HG03045 (cell line): ENCODE measurements at regions not wholly inside any gene's neighbourhood (a gene's known extent, or its start where the extent isn't known, plus 50 kb on each side); places are given as distances from the start of the nearest gene placed in this dataset.

ENCODE experiments used
- ATAC-seq: cut with Tn5 transposase; IDR thresholded peaks from one replicate; pipeline ENCODE4 v1.9.1; 2021; ENCODE audit warnings: mild to moderate bottlenecking, moderate library complexity; ENCODE audit not compliant: unreplicated experiment

- ATAC-seq: no peak
Measured at GRCh38 chr4:32569861-32570260, 1849.7 kb downstream of the PCDH7 start.

GRCh38 chr4:32572366-32572765 is 1852.2 kb downstream of the PCDH7 start:
- no peak for ATAC-seq

- no peak for ATAC-seq
Measured at GRCh38 chr4:32574803-32575202, 1854.6 kb downstream of the PCDH7 start.

GRCh38 chr4:32589097-32589496 is 1868.9 kb downstream of the PCDH7 start:
- ATAC-seq: no peak

- ATAC-seq: no peak
Measured at GRCh38 chr4:32589853-32590252, 1869.7 kb downstream of the PCDH7 start.

GRCh38 chr4:32597354-32597753 is 1877.2 kb downstream of the PCDH7 start:
- no peak for ATAC-seq

- ATAC-seq: no peak
Measured at GRCh38 chr4:32601848-32602247, 1881.7 kb downstream of the PCDH7 start.

- ATAC-seq: no peak
Measured at GRCh38 chr4:32607978-32608377, 1887.8 kb downstream of the PCDH7 start.

- no peak for ATAC-seq
Measured at GRCh38 chr4:32624943-32625603, 1904.9 kb downstream of the PCDH7 start.

- ATAC-seq: no peak
Measured at GRCh38 chr4:32625687-32626337, 1905.6 kb downstream of the PCDH7 start.

GRCh38 chr4:32631831-32632230 is 1911.7 kb downstream of the PCDH7 start:
- ATAC-seq: no peak

GRCh38 chr4:32633421-32633820 is 1913.3 kb downstream of the PCDH7 start:
- ATAC-seq: no peak

GRCh38 chr4:32645653-32646052 is 1925.5 kb downstream of the PCDH7 start:
- ATAC-seq: no peak

- ATAC-seq: no peak
Measured at GRCh38 chr4:32658019-32658418, 1937.8 kb downstream of the PCDH7 start.

- no peak for ATAC-seq
Measured at GRCh38 chr4:32661229-32661628, 1941.1 kb downstream of the PCDH7 start.

- ATAC-seq: no peak
Measured at GRCh38 chr4:32662803-32663202, 1942.6 kb downstream of the PCDH7 start.

GRCh38 chr4:32672359-32672758 is 1952.2 kb downstream of the PCDH7 start:
- no peak for ATAC-seq

- ATAC-seq: no peak
Measured at GRCh38 chr4:32680946-32681345, 1960.8 kb downstream of the PCDH7 start.

GRCh38 chr4:32684160-32684559 is 1964.0 kb downstream of the PCDH7 start:
- no peak for ATAC-seq

- ATAC-seq: no peak
Measured at GRCh38 chr4:32686123-32686522, 1966.0 kb downstream of the PCDH7 start.

- ATAC-seq: no peak
Measured at GRCh38 chr4:32689518-32689917, 1969.3 kb downstream of the PCDH7 start.

GRCh38 chr4:32697281-32697814 is 1977.2 kb downstream of the PCDH7 start:
- ATAC-seq: no peak
